ENCODE measurements at regions not wholly inside any gene's neighbourhood (a gene's known extent, or its start where the extent isn't known, plus 50 kb on each side); places are given as distances from the start of the nearest gene placed in this dataset.

GRCh38 chr5:152137063-152137462 is 212.4 kb upstream of the GLRA1 start:
- TF ChIP-seq CTCF (conservative IDR thresholded peaks at IDR 0.05; ENCODE audit: control insufficient read depth, insufficient read depth, low read depth, low read length): no peak
- no peak for DNase-seq (ENCODE audit: low read depth)
- no peak overlapping the region for H3K4me3 ChIP-seq (ENCODE audit: control insufficient read depth, low read depth, low read length)

GRCh38 chr5:152136321-152136720 is 211.7 kb upstream of the GLRA1 start:
- TF ChIP-seq CTCF (conservative IDR thresholded peaks at IDR 0.05; ENCODE audit: control insufficient read depth, insufficient read depth, low read depth, low read length): no peak
- no peak for DNase-seq (ENCODE audit: low read depth)
- no peak overlapping the region for H3K4me3 ChIP-seq (ENCODE audit: control insufficient read depth, low read depth, low read length)

- no peak for DNase-seq (ENCODE audit: low read depth)
- H3K4me3 ChIP-seq (ENCODE audit: control insufficient read depth, low read depth, low read length): no peak overlapping the region
- TF ChIP-seq CTCF (conservative IDR thresholded peaks at IDR 0.05; ENCODE audit: control insufficient read depth, insufficient read depth, low read depth, low read length): no peak
Observed at GRCh38 chr5:152135827-152136226, 211.2 kb upstream of the GLRA1 start.

GRCh38 chr5:152125661-152126205 is 201.1 kb upstream of the GLRA1 start:
- no peak for TF ChIP-seq CTCF (conservative IDR thresholded peaks at IDR 0.05; ENCODE audit: control insufficient read depth, insufficient read depth, low read depth, low read length)
- no peak overlapping the region for H3K4me3 ChIP-seq (ENCODE audit: control insufficient read depth, low read depth, low read length)
- DNase-seq (ENCODE audit: low read depth): no peak

- no peak for DNase-seq (ENCODE audit: low read depth)
- H3K4me3 ChIP-seq (ENCODE audit: control insufficient read depth, low read depth, low read length): no peak overlapping the region
- TF ChIP-seq CTCF (conservative IDR thresholded peaks at IDR 0.05; ENCODE audit: control insufficient read depth, insufficient read depth, low read depth, low read length): no peak
Observed at GRCh38 chr5:152124409-152125041, 199.9 kb upstream of the GLRA1 start.

GRCh38 chr5:152118676-152119470 is 194.2 kb upstream of the GLRA1 start:
- TF ChIP-seq CTCF (conservative IDR thresholded peaks at IDR 0.05; ENCODE audit: control insufficient read depth, insufficient read depth, low read depth, low read length): no peak
- DNase-seq (ENCODE audit: low read depth): no peak
- H3K4me3 ChIP-seq (ENCODE audit: control insufficient read depth, low read depth, low read length): no peak overlapping the region

Measured in fibroblast of mammary gland (primary cell).